Astrocyte of the cerebellum (primary cell): ENCODE measurements at regions not wholly inside any gene's neighbourhood (a gene's known extent, or its start where the extent isn't known, plus 50 kb on each side); places are given as distances from the start of the nearest gene placed in this dataset.

Experiments used
- DNase-seq: peaks from one replicate; pipeline ENCODE4 v3.0.0-alpha.2; 2011; ENCODE audit warnings: low read depth
- H3K4me3 ChIP-seq: 2 replicates; pipeline ENCODE4 v1.5.1; 2011; ENCODE audit warnings: mild to moderate bottlenecking, low read depth, low read length, moderate library complexity
- CTCF ChIP-seq: IDR thresholded peaks from 2 replicates; pipeline ENCODE4 v1.5.1; 2012; ENCODE audit warnings: low read length, low read depth, moderate library complexity, mild to moderate bottlenecking; ENCODE audit errors: missing control alignments
- in situ Hi-C: cut with HindIII; loops from 2 replicates; pipeline ENCODE4 v1.10.0; 2017; ENCODE audit warnings: low sequenced_read_pairs

- H3K4me3 ChIP-seq = no peak overlapping the region
- no peak for DNase-seq
- in situ Hi-C loops = no loop called here
- TF ChIP-seq CTCF = no peak
Measured at GRCh38 chr3:111465081-111465670, 76.8 kb upstream of the CD96 start.

GRCh38 chr3:111470032-111470431 is 72.0 kb upstream of the CD96 start:
- no peak for TF ChIP-seq CTCF
- in situ Hi-C loops = no loop called here
- DNase-seq = no peak
- no peak overlapping the region for H3K4me3 ChIP-seq

GRCh38 chr3:111471831-111472230 is 70.2 kb upstream of the CD96 start:
- no peak for DNase-seq
- no peak overlapping the region for H3K4me3 ChIP-seq
- no peak for TF ChIP-seq CTCF
- in situ Hi-C loops = no loop called here

- no peak for DNase-seq
- TF ChIP-seq CTCF = no peak
- in situ Hi-C loops = no loop called here
- H3K4me3 ChIP-seq = no peak overlapping the region
Measured at GRCh38 chr3:111472556-111472955, 69.4 kb upstream of the CD96 start.

GRCh38 chr3:111473550-111473949 is 68.4 kb upstream of the CD96 start:
- in situ Hi-C loops = no loop called here
- DNase-seq = no peak
- TF ChIP-seq CTCF = no peak
- H3K4me3 ChIP-seq = no peak overlapping the region

GRCh38 chr3:111476701-111477100 is 65.3 kb upstream of the CD96 start:
- DNase-seq = no peak
- in situ Hi-C loops = no loop called here
- H3K4me3 ChIP-seq = no peak overlapping the region
- no peak for TF ChIP-seq CTCF

GRCh38 chr3:111480091-111480490 is 61.9 kb upstream of the CD96 start:
- in situ Hi-C loops = no loop called here
- no peak overlapping the region for H3K4me3 ChIP-seq
- DNase-seq = no peak
- TF ChIP-seq CTCF = no peak
